ENCODE measurements at regions not wholly inside any gene's neighbourhood (a gene's known extent, or its start where the extent isn't known, plus 50 kb on each side); places are given as distances from the start of the nearest gene placed in this dataset.

DNA sequence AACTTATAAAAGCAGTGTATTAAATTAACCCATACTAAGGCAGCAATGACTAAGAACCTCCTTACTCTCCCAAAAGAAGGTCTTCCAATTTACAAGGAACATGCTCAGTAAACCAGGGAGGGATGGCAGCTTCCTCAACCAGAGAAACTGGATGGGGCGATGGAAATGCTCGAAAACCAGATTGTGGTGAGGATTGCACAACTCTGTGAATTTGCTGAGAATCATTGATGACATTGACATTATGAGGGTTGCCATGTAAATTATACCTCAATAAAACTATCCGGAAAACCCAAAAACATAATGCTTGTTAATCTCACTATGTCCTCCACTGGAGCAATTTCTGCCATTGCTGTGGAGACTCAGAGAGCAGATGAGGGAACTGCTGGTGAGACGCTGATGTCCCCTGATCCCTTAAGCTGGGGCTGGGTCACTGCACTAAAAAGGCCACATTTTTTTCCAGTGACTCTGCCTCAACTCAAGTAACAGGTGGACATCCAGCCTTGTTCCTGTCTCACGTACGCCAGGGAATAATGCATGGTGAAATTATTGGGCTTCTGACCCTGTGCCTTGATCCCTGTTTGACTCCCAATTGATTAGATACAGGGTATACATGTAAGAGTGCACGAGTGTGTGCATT is 288.3 kb downstream of the CYP26B1 start:
- DNase-seq = no peak

DNA sequence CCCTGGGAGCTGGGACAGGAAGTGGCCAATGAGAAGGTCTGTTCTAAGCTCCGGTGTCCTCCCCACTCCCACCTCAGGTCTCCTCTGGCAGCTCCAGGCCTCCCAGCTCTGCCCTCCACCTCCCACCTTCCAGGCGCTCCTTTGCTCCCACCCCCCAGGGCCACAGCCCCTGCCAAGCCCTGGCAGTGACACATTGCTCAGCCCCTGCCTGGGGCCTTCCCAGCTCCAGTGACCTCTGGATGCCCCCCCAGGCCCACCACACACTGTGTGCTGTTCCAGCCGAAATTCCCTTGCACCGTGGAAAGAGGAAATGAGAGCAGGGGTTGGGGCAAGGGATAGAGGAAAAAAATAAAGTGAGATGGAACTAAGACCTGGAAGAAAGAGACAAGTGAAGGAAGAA is 289.6 kb downstream of the CYP26B1 start:
- DNase-seq = no peak

DNA sequence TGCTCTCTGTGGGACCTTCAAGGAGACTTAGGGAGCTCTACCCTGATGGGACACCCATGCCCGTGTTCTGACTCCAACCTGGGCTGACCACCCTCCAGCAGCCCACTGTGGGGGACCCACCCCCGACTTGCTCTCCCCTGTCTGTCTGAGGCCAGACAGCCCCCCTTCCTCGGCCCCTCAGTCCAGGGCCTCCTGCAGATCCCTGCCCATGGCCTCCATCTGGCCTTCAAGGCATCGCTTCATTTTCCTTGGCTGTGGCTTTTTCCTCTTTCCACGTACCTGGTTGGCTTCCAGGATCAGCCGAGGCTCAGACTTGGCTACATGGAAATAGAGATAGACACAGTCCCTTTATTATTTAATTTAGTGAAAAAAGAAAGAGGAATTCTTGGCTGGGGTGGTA is 290.0 kb downstream of the CYP26B1 start:
- no peak for DNase-seq

GRCh38 chr2:71856773-71857525 is 290.7 kb downstream of the CYP26B1 start:
- no peak for DNase-seq

GRCh38 chr2:71853858-71854257 is 293.8 kb downstream of the CYP26B1 start:
- no peak for DNase-seq

DNA sequence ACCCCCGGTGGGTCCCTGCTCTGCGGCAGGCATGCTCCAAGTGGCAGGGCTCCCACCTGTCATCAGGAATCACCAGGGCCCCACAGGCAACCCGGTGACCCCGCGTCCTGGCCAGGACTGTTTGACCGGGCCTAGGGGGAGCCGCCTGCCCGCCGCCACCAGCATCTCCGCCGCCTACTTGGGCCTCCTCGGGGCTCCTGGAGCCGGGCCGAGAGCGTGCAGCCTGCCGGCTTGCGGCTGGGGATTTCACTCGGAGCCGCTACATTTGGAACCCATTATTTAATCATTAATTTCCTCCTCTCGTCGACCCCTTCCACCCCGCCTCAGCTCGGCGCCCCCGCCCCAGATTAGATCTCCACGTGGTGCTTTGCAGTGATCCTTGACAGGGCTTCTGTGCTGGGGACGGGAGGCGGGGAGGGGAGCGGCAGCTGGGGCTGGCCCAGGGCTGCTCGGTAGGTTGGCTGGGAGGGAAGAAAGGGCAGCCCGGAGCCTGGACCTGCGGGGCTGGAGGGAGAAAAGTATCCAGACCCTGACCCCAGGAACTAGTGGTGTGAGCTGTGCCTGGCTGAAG is 295.4 kb downstream of the CYP26B1 start:
- no peak for DNase-seq

DNA sequence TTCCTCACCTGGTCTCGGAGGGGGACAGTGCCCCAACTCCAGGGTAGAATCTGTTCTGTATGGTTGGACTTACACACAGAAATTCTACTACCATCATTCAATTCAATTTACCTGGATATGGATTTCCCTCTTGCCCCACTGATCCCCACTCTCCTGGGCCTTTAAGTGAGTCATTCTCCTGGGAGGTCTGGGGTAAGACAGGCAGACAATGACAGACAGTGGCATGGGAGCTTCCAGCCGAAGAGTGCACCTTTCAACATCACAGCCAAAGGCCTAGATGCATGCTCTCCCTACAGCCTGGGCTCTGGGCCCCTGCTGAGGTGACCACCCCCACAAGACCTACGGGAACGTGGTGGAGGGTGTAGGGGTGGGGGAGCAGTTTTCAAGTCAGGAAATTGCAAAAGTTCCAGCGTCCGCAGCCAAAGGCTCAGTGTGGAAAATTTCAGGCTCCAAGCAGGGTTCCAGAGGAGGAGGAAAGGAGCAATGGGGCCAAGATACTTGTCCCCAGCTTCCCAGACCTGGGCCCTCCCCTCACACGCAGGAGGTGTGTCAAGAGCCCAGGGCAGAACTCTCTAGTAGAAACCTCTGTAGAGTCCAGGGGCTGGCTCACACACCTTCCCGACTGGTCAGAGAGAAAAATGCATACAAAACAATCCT is 296.4 kb downstream of the CYP26B1 start:
- DNase-seq = no peak

DNA sequence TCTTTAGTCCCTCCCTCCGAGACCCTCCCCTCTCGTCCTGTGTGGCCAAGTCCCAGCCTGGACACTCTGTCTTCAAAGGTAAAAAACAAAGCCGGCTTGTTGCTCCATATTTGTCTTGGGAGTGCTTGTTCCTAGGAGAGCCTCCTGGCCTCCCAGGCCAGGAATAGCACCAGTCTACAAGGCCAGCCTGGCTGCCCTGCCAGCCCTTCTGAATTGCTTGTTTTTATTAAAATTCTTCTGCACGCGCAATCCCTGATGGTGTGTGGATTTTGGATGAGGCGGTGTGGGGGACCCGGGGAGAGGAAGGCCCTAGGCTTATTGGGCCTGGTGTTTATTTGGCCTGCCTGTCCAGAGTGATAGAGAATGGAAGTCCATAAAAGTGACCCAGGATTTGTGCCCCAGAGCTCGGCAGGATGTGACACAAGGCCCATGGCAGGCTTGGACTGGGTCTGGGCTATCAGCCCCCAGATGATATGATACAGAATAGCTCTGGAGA is 297.3 kb downstream of the CYP26B1 start:
- no peak for DNase-seq

GRCh38 chr2:71849607-71850305 is 297.9 kb downstream of the CYP26B1 start:
- DNase-seq = no peak

DNA sequence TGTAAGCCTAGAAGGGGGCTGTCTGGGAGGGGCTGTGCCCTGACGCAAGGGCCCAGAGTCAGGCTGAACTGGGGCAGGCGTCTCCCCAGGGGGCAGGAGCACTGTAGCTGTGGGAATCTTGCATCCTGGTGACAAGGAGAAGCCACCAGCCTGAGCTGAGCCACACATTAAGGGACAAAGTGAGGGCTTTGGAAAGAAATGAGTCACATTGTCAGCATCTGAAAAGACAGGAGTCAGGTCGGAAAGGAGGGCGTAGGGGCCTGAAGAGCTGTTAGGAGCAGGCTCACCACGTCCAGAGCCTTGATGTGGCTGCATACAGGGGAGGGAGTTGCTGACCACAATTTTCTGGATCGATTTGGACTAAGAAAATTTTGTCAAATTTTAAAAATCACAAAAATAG is 298.6 kb downstream of the CYP26B1 start:
- DNase-seq = no peak

DNA sequence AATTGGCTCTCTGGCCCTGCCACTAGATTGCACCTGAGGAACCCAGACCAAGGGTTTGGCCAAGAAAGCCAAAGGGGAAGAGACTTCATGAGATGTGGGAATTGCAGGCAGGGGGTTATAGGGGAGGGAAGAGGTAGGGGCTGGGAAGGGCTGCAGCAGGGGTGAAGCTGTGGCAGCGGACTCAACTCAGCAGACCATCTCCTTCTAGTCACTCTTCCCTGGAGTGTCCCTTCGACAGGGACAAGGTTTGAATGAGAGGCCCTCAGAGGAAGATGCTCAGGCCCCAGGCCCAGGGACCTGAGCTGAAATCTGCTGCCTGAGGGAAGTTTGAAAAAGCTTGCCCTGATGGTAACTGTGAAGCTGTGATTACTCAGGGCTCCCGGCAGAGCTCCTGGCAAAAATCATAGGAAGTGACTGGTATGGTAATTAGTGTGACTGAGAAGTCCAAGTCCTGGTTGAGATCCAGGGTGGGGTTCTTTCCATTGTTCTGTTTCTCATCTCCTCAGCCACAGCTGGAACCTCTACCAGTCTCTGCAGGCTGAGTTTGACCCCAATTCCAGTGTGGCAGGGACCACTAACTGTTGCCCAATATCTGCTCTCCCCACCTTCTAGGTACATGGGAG is 300.9 kb downstream of the CYP26B1 start:
- DNase-seq = no peak

DNA sequence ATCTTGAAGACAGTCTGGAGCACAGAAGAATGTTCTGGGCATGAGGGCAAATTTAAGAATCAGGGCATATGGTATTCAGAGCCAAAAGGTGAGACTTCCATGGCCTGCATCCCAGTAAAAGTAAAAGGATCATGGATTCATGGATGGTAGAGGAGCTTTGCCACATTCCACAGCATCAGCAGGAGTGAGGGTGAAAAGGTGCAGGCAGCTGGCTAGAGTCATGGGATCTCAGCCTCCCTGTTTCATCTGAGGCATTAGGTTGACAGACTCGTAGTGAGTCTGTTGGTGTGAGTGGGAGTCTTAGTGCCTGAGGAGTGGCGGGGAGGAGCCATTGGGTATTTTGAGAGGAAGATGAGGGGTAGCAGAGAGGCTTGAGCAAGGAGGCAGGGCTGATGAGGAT is 301.6 kb downstream of the CYP26B1 start:
- DNase-seq = no peak

DNA sequence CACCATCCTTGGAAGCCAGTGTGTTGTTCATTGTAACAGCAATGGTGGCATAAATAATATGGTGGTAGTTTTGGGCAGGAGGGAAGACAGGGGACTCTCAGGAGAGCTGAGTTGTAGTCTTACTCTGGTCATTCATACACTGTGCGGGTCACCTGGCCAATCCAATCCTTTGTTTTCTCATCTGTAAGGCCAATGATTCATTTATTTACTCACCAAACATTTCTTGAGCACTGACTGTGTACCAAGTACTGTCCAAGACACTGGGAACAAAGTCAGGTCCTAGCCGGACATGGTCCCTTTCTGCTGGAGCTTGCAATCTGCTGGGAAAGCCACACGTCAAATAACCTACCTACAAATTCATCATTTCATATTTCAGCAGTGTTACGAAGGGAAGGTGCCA is 302.7 kb downstream of the CYP26B1 start:
- no peak for DNase-seq

DNA sequence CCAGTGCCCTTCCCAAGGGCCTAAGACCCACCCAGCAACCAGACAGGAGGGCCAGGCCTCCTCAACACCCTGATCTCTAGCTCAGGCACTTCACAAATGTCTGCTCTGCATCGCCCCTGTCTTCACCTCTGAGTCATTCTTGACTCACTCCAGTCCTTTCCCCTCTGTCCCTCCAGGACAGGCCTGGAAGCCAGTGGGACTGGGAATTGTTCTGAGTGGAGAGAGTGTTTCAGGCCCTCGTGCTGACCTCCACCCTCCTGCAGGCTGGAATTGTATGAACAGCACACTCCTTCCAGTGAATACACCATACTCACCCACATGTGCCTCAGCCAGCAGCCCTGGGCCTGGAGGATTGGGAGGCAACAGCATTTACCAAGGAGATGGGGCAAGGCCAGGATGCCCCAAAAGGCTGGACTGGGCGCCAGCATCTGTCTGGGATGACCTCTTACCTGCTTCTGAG is 304.2 kb downstream of the CYP26B1 start:
- no peak for DNase-seq

DNA sequence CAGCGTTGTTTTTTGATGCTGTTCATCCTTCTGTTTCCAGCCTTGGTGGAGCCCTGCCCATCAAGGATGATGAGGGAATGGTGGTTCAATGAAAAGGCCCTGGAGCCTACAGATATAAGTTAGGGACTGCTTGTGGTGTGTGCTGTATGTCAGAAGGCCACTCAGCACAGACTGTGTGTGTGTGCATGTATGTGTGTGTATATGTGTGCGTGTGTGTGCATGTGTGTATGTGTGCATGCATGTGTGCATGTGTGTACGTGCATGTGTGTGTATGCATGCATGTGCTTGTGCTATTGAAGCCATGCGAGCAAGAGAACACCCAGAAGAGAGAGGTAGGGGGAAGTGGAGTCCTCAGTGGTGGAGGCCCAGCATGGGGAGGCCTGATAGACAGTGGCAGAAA is 304.9 kb downstream of the CYP26B1 start:
- DNase-seq = no peak

DNA sequence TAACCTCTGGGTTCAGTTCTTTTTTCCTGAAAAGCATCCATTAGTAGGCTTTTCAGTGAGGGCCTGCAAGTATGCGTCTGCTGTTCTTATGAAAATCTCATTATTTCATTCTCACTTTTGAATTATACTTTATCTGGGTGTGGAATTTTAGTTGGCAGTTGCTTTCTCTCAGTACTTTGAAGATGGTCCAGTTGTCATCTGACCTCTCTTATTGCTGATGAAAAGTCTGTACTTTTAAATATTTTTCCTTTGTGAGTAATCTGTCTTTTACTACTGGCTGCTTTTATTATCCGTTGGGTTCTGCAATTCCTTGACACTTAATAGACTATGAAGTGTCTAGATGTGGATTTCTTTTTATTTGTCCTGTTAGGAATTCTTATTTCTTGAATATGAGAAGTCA is 307.8 kb downstream of the CYP26B1 start:
- DNase-seq = no peak

- no peak for DNase-seq
Observed at GRCh38 chr2:71834796-71835195, 312.9 kb downstream of the CYP26B1 start.

- DNase-seq = no peak
Observed at GRCh38 chr2:71833855-71834560, 313.7 kb downstream of the CYP26B1 start.

GRCh38 chr2:71833272-71833671 is 314.4 kb downstream of the CYP26B1 start:
- no peak for DNase-seq

GRCh38 chr2:71832844-71833243 is 314.8 kb downstream of the CYP26B1 start:
- DNase-seq = no peak

DNA sequence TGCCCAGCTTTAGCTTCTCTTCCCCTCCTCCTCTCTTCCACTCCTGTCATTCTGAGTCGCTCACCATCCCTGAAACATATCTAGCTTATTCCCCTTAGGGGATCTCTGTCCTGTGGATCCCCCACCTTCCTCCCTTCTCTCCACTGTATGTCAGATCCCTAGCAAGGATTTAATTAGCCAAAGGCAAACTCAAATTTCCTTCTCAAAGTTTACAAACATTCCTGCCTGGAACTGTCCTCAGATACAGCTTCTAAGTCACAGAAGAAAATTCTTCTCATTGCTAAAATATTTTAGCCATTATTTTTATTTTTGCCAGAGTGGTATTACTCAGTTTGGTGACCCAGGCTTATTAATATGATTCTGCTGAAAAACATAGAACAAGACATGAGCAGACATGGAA is 315.3 kb downstream of the CYP26B1 start:
- no peak for DNase-seq

DNA sequence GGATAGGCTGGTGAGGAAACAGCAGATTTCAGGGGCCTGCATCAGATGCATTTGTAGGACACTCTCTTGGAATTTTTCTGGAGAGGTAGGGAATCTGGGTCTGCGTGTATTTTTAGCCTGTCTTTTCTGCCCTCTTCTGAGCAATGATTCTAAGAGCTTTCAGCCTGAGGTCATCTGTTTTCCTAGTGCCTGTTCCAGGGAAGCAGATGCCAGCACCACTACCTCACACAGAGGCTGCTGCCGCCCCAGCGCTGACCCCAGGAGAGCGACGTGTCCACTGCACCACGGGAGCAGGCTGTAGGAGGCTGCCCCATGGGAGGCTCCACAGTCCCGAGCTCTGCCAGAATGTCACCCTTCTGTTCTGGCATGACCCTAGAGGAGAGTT is 316.5 kb downstream of the CYP26B1 start:
- no peak for DNase-seq

Data from COR-L47 (cell line).